ENCODE measurements at regions not wholly inside any gene's neighbourhood (a gene's known extent, or its start where the extent isn't known, plus 50 kb on each side); places are given as distances from the start of the nearest gene placed in this dataset.

- Histone ChIP-seq H3K4me3 (ENCODE audit: low read length) (no peak overlapping the region), H4K20me1 (ENCODE audit: control insufficient read depth, insufficient read depth, low read depth, low read length) (no peaks in the 10 kb centered on the region), H3K36me3 (ENCODE audit: control insufficient read depth, low read length) (no peaks in the 10 kb centered on the region), H3K27ac (ENCODE audit: low read depth, low read length) (no peak overlapping the region), H3K4me2 (ENCODE audit: low read length) (no peak overlapping the region), H3K9me2 (replicated peaks; ENCODE audit: control insufficient read depth, low read length) (no peaks in the 10 kb centered on the region), H3K4me1 (ENCODE audit: control insufficient read depth, low read length) (no peaks in the 10 kb centered on the region), H3F3A (ENCODE audit: control insufficient read depth, insufficient read depth) (no peaks in the 10 kb centered on the region), H3K9me3 (ENCODE audit: control insufficient read depth, insufficient read depth, low read length) (no peaks in the 10 kb centered on the region), H3K27me3 (ENCODE audit: control insufficient read depth, low read length) (no peaks in the 10 kb centered on the region), H3K79me2 (ENCODE audit: control insufficient read depth, low read length) (no peaks in the 10 kb centered on the region)
- TF ChIP-seq EZH2phosphoT487 (IDR thresholded peaks at IDR 0.05; ENCODE audit: borderline replicate concordance, low read length) (no peak), CTCF (IDR thresholded peaks at IDR 0.05; ENCODE audit: low read depth, low read length, poor library complexity, severe bottlenecking) (no peak)
These were observed 619.5 kb upstream of the CADM1 start for GRCh38 chr11:116123739-116124138.

- Histone ChIP-seq H3F3A (ENCODE audit: control insufficient read depth, insufficient read depth) (no peaks in the 10 kb centered on the region), H3K36me3 (ENCODE audit: control insufficient read depth, low read length) (no peaks in the 10 kb centered on the region), H4K20me1 (ENCODE audit: control insufficient read depth, insufficient read depth, low read depth, low read length) (no peaks in the 10 kb centered on the region), H3K4me2 (ENCODE audit: low read length) (no peak overlapping the region), H3K27me3 (ENCODE audit: control insufficient read depth, low read length) (no peaks in the 10 kb centered on the region), H3K4me1 (ENCODE audit: control insufficient read depth, low read length) (no peaks in the 10 kb centered on the region), H3K79me2 (ENCODE audit: control insufficient read depth, low read length) (no peaks in the 10 kb centered on the region), H3K27ac (ENCODE audit: low read depth, low read length) (no peak overlapping the region), H3K9me2 (replicated peaks; ENCODE audit: control insufficient read depth, low read length) (no peaks in the 10 kb centered on the region), H3K4me3 (ENCODE audit: low read length) (no peak overlapping the region), H3K9me3 (ENCODE audit: control insufficient read depth, insufficient read depth, low read length) (no peaks in the 10 kb centered on the region)
- no peak for TF ChIP-seq CTCF (IDR thresholded peaks at IDR 0.05; ENCODE audit: low read depth, low read length, poor library complexity, severe bottlenecking)
- no peak for TF ChIP-seq EZH2phosphoT487 (IDR thresholded peaks at IDR 0.05; ENCODE audit: borderline replicate concordance, low read length)
These were observed 618.7 kb upstream of the CADM1 start for GRCh38 chr11:116122697-116123472.

GRCh38 chr11:116119158-116119557, 614.9 kb upstream of the CADM1 start:
- Histone ChIP-seq H3K27ac (ENCODE audit: low read depth, low read length) (no peak overlapping the region), H4K20me1 (ENCODE audit: control insufficient read depth, insufficient read depth, low read depth, low read length) (no peaks in the 10 kb centered on the region), H3F3A (ENCODE audit: control insufficient read depth, insufficient read depth) (no peaks in the 10 kb centered on the region), H3K9me2 (replicated peaks; ENCODE audit: control insufficient read depth, low read length) (no peaks in the 10 kb centered on the region), H3K4me2 (ENCODE audit: low read length) (no peak overlapping the region), H3K9me3 (ENCODE audit: control insufficient read depth, insufficient read depth, low read length) (no peaks in the 10 kb centered on the region), H3K4me1 (ENCODE audit: control insufficient read depth, low read length) (no peaks in the 10 kb centered on the region), H3K36me3 (ENCODE audit: control insufficient read depth, low read length) (no peaks in the 10 kb centered on the region), H3K27me3 (ENCODE audit: control insufficient read depth, low read length) (no peaks in the 10 kb centered on the region), H3K79me2 (ENCODE audit: control insufficient read depth, low read length) (no peaks in the 10 kb centered on the region), H3K4me3 (ENCODE audit: low read length) (no peak overlapping the region)
- no peak for TF ChIP-seq EZH2phosphoT487 (IDR thresholded peaks at IDR 0.05; ENCODE audit: borderline replicate concordance, low read length)
- no peak for TF ChIP-seq CTCF (IDR thresholded peaks at IDR 0.05; ENCODE audit: low read depth, low read length, poor library complexity, severe bottlenecking)

All from DOHH2 (cell line).